ENCODE measurements at regions not wholly inside any gene's neighbourhood (a gene's known extent, or its start where the extent isn't known, plus 50 kb on each side); places are given as distances from the start of the nearest gene placed in this dataset.

- H3K4me1 ChIP-seq, result no peaks in the 10 kb centered on the region
- no peak for DNase-seq
- no peaks in the 10 kb centered on the region for H3K9me3 ChIP-seq
- no peaks in the 10 kb centered on the region for H3K36me3 ChIP-seq
- H3K27ac ChIP-seq, result no peak overlapping the region
- TF ChIP-seq CTCF (IDR thresholded peaks at IDR 0.05) (no peak), POLR2A (IDR thresholded peaks at IDR 0.05) (no peak), POLR2AphosphoS5 (IDR thresholded peaks at IDR 0.05) (no peak), EP300 (IDR thresholded peaks at IDR 0.05) (no peak)
- H3K27me3 ChIP-seq, result no peaks in the 10 kb centered on the region
- intact Hi-C loops (cut with DNase I), result no loop called here
- no peak overlapping the region for H3K4me3 ChIP-seq
- WGBS, 2 donors, result 81 to 83% methylated on average over 3 of the region's 3 CpGs
These were observed 346.9 kb upstream of the TLE4 start for GRCh38 chr9:79224672-79225433.

GRCh38 chr9:79233542-79233941 is 338.2 kb upstream of the TLE4 start:
- Histone ChIP-seq H3K27me3 (no peaks in the 10 kb centered on the region), H3K4me1 (no peaks in the 10 kb centered on the region), H3K27ac (no peak overlapping the region), H3K36me3 (no peaks in the 10 kb centered on the region), H3K9me3 (peaks cover 0 to 5% (median 0%) of the 10 kb centered on the region in 4 donors), H3K4me3 (no peak overlapping the region)
- no peak for DNase-seq
- 91 to 95% methylated on average over 2 of the region's 2 CpGs for WGBS, 2 donors
- TF ChIP-seq CTCF (IDR thresholded peaks at IDR 0.05), result no peak
- TF ChIP-seq EP300 (IDR thresholded peaks at IDR 0.05), result no peak
- no peak for TF ChIP-seq POLR2AphosphoS5 (IDR thresholded peaks at IDR 0.05)
- no peak for TF ChIP-seq POLR2A (IDR thresholded peaks at IDR 0.05)
- intact Hi-C loops (cut with DNase I), result no loop called here

- TF ChIP-seq CTCF (IDR thresholded peaks at IDR 0.05), result no peak
- no peak for TF ChIP-seq EP300 (IDR thresholded peaks at IDR 0.05)
- TF ChIP-seq POLR2A (IDR thresholded peaks at IDR 0.05), result no peak
- no peak for TF ChIP-seq POLR2AphosphoS5 (IDR thresholded peaks at IDR 0.05)
- no peaks in the 10 kb centered on the region for H3K4me1 ChIP-seq
- H3K36me3 ChIP-seq, result no peaks in the 10 kb centered on the region
- DNase-seq, result no peak
- 47 to 64% methylated on average over 2 of the region's 2 CpGs for WGBS, 2 donors
- no peak overlapping the region for H3K4me3 ChIP-seq
- H3K27me3 ChIP-seq, result no peaks in the 10 kb centered on the region
- H3K27ac ChIP-seq, result no peak overlapping the region
- intact Hi-C loops (cut with DNase I), result no loop called here
- peaks cover 0 to 2% (median 0%) of the 10 kb centered on the region in 4 donors for H3K9me3 ChIP-seq
These were observed 335.3 kb upstream of the TLE4 start for GRCh38 chr9:79236466-79236865.

GRCh38 chr9:79237861-79238260 is 333.9 kb upstream of the TLE4 start:
- Histone ChIP-seq H3K4me3 (no peak overlapping the region), H3K36me3 (no peaks in the 10 kb centered on the region), H3K27me3 (no peaks in the 10 kb centered on the region), H3K9me3 (no peaks in the 10 kb centered on the region), H3K4me1 (no peaks in the 10 kb centered on the region), H3K27ac (no peak overlapping the region)
- no peak for DNase-seq
- TF ChIP-seq POLR2AphosphoS5 (IDR thresholded peaks at IDR 0.05), result no peak
- no peak for TF ChIP-seq CTCF (IDR thresholded peaks at IDR 0.05)
- no peak for TF ChIP-seq EP300 (IDR thresholded peaks at IDR 0.05)
- no peak for TF ChIP-seq POLR2A (IDR thresholded peaks at IDR 0.05)
- WGBS, 2 donors, result 50 to 59% methylated on average over 1 of the region's 1 CpG
- intact Hi-C loops (cut with DNase I), result no loop called here

- H3K4me3 ChIP-seq, result no peak overlapping the region
- no peak for DNase-seq
- H3K27me3 ChIP-seq, result no peaks in the 10 kb centered on the region
- 92 to 93% methylated on average over 3 of the region's 3 CpGs for WGBS, 2 donors
- no peak overlapping the region for H3K27ac ChIP-seq
- H3K9me3 ChIP-seq, result no peaks in the 10 kb centered on the region
- intact Hi-C loops (cut with DNase I), result no loop called here
- H3K4me1 ChIP-seq, result no peaks in the 10 kb centered on the region
- TF ChIP-seq POLR2A (IDR thresholded peaks at IDR 0.05) (no peak), CTCF (IDR thresholded peaks at IDR 0.05) (no peak), EP300 (IDR thresholded peaks at IDR 0.05) (no peak)
- H3K36me3 ChIP-seq, result no peaks in the 10 kb centered on the region
These were observed 331.0 kb upstream of the TLE4 start for GRCh38 chr9:79240774-79241173.
